Keratinocyte (primary cell): ENCODE measurements at regions not wholly inside any gene's neighbourhood (a gene's known extent, or its start where the extent isn't known, plus 50 kb on each side); places are given as distances from the start of the nearest gene placed in this dataset.

Experiments used
- DNase-seq: peaks from one replicate; pipeline ENCODE4 v3.0.0-alpha.2; 2011; ENCODE audit warnings: low read depth, missing footprints, low spot score
- FAIRE-seq: peaks from 2 replicates; lab custom pipeline; 2011; peaks lifted over from hg19 to GRCh38; lab: Jason Lieb, UNC
- H2AFZ ChIP-seq: 2 replicates; pipeline ENCODE4 v1.6.0; 2012; ENCODE audit warnings: low read length, control low read depth, inconsistent platforms; ENCODE audit not compliant: control insufficient read depth
- H3K27ac ChIP-seq: 2 replicates; pipeline ENCODE4 v1.5.1; 2011; ENCODE audit warnings: low read length; ENCODE audit not compliant: control insufficient read depth, insufficient read depth
- H3K27me3 ChIP-seq: 3 replicates; pipeline ENCODE4 v1.6.0; 2011; ENCODE audit warnings: low read length; ENCODE audit not compliant: control insufficient read depth, insufficient read depth; ENCODE audit errors: extremely low read depth
- H3K36me3 ChIP-seq, 2 experiments: 2 replicates in 1 of 2; 3 replicates in 1 of 2; pipeline ENCODE4 v1.5.1; 2011; ENCODE audit warnings: low read length in 2 of 2, mild to moderate bottlenecking in 1 of 2; ENCODE audit not compliant: control insufficient read depth in 2 of 2, insufficient read depth in 2 of 2; ENCODE audit errors: extremely low read depth in 1 of 2
- H3K4me1 ChIP-seq: 3 replicates; pipeline ENCODE4 v1.5.1; 2011; ENCODE audit warnings: low read length; ENCODE audit not compliant: control insufficient read depth, insufficient read depth; ENCODE audit errors: extremely low read depth
- H3K4me2 ChIP-seq: 3 replicates; pipeline ENCODE4 v1.6.0; 2011; ENCODE audit warnings: low read depth, low read length; ENCODE audit not compliant: control insufficient read depth, insufficient read depth; ENCODE audit errors: extremely low read depth
- H3K4me3 ChIP-seq, 3 experiments: fragments of 200-600 bp in 1 of 3; sonication (generic) in 1 of 3; 2 replicates in 2 of 3; 3 replicates in 1 of 3; pipeline ENCODE4 v1.5.1; 2011 to 2016; ENCODE audit warnings: low read length in 3 of 3, mild to moderate bottlenecking in 3 of 3, control low read depth in 2 of 3, inconsistent platforms in 1 of 3, low read depth in 1 of 3, mixed read lengths in 1 of 3, mixed run types in 1 of 3, moderate library complexity in 1 of 3; ENCODE audit not compliant: control insufficient read depth in 2 of 3, insufficient read depth in 2 of 3; ENCODE audit errors: extremely low read depth in 1 of 3
- H3K79me2 ChIP-seq: 2 replicates; pipeline ENCODE4 v1.6.0; 2012; ENCODE audit warnings: low read length; ENCODE audit not compliant: control insufficient read depth, insufficient read depth
- H3K9ac ChIP-seq: 3 replicates; pipeline ENCODE4 v1.6.0; 2011; ENCODE audit warnings: low read length; ENCODE audit not compliant: control insufficient read depth, insufficient read depth; ENCODE audit errors: extremely low read depth
- H3K9me1 ChIP-seq: 3 replicates; pipeline ENCODE4 v1.6.0; 2011; ENCODE audit warnings: low read length; ENCODE audit not compliant: control insufficient read depth, insufficient read depth; ENCODE audit errors: extremely low read depth
- H3K9me3 ChIP-seq: 2 replicates; pipeline ENCODE4 v1.5.1; 2012; ENCODE audit warnings: low read depth, low read length; ENCODE audit not compliant: control insufficient read depth
- H4K20me1 ChIP-seq: 3 replicates; pipeline ENCODE4 v1.6.0; 2011; ENCODE audit warnings: low read length; ENCODE audit not compliant: control insufficient read depth, insufficient read depth; ENCODE audit errors: extremely low read depth
- EZH2 ChIP-seq: IDR thresholded peaks from one replicate; pipeline ENCODE4 v1.6.1; 2012; ENCODE audit warnings: inconsistent platforms, mild to moderate bottlenecking, low read length, moderate library complexity
- dilution Hi-C: fragments of 300-500 bp; cut with MboI; formaldehyde crosslinking; loops from one replicate; pipeline ENCODE4 v1.7.0; 2020; ENCODE audit warnings: low sequenced_read_pairs; ENCODE audit not compliant: extremely low pct_ligation_motif_present
- TF ChIP-seq, protein P1 (sequence below), 3 experiments: IDR thresholded peaks in 1 of 3; conservative IDR thresholded peaks in 1 of 3; optimal IDR thresholded peaks in 1 of 3; 2 replicates in 2 of 3; 3 replicates in 1 of 3; pipeline versions ENCODE3 to v1.5.1; 2011; ENCODE audit warnings: low read length in 3 of 3, mild to moderate bottlenecking in 3 of 3, moderate library complexity in 2 of 3, control low read depth in 1 of 3, inconsistent platforms in 1 of 3; ENCODE audit not compliant: insufficient read depth in 2 of 3; ENCODE audit errors: extremely low read depth in 1 of 3

GRCh38 chr3:182268711-182269110 is 524.6 kb upstream of the ATP11B start:
- Histone ChIP-seq H3K27me3 (no peaks in the 10 kb centered on the region), H3K36me3 (no peaks in the 10 kb centered on the region), H3K9ac (no peak overlapping the region), H3K27ac (no peak overlapping the region), H4K20me1 (no peaks in the 10 kb centered on the region), H3K4me3 (no peak overlapping the region), H3K4me1 (no peaks in the 10 kb centered on the region), H3K79me2 (no peaks in the 10 kb centered on the region), H3K4me2 (no peak overlapping the region), H2AFZ (no peak overlapping the region), H3K9me3 (no peaks in the 10 kb centered on the region), H3K9me1 (no peaks in the 10 kb centered on the region)
- dilution Hi-C loops = no loop called here
- DNase-seq (no peak), FAIRE-seq (no peak)
- TF ChIP-seq EZH2 = no peak
- TF ChIP-seq, protein P1, sequence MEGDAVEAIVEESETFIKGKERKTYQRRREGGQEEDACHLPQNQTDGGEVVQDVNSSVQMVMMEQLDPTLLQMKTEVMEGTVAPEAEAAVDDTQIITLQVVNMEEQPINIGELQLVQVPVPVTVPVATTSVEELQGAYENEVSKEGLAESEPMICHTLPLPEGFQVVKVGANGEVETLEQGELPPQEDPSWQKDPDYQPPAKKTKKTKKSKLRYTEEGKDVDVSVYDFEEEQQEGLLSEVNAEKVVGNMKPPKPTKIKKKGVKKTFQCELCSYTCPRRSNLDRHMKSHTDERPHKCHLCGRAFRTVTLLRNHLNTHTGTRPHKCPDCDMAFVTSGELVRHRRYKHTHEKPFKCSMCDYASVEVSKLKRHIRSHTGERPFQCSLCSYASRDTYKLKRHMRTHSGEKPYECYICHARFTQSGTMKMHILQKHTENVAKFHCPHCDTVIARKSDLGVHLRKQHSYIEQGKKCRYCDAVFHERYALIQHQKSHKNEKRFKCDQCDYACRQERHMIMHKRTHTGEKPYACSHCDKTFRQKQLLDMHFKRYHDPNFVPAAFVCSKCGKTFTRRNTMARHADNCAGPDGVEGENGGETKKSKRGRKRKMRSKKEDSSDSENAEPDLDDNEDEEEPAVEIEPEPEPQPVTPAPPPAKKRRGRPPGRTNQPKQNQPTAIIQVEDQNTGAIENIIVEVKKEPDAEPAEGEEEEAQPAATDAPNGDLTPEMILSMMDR (optimal IDR thresholded peaks at IDR 0.05 in 1 of 3, IDR thresholded peaks at IDR 0.05 in 1 of 3, conservative IDR thresholded peaks at IDR 0.05 in 1 of 3; ENCODE audit: extremely low read depth in 1 of 3, insufficient read depth in 2 of 3, low read length in 3 of 3) = no peak

GRCh38 chr3:182276512-182276911 is 516.8 kb upstream of the ATP11B start:
- no peaks in the 10 kb centered on the region for H3K36me3 ChIP-seq
- H3K4me1 ChIP-seq = no peaks in the 10 kb centered on the region
- no peak overlapping the region for H3K4me3 ChIP-seq
- H3K9me3 ChIP-seq = no peaks in the 10 kb centered on the region
- no peak overlapping the region for H3K9ac ChIP-seq
- TF ChIP-seq EZH2 = no peak
- TF ChIP-seq, protein P1 (optimal IDR thresholded peaks at IDR 0.05 in 1 of 3, IDR thresholded peaks at IDR 0.05 in 1 of 3, conservative IDR thresholded peaks at IDR 0.05 in 1 of 3; ENCODE audit: extremely low read depth in 1 of 3, insufficient read depth in 2 of 3, low read length in 3 of 3) = no peak
- dilution Hi-C loops = no loop called here
- H3K9me1 ChIP-seq = no peaks in the 10 kb centered on the region
- no peak overlapping the region for H3K27ac ChIP-seq
- H3K4me2 ChIP-seq = no peak overlapping the region
- H3K27me3 ChIP-seq = no peaks in the 10 kb centered on the region
- no peak overlapping the region for H2AFZ ChIP-seq
- FAIRE-seq (no peak), DNase-seq (no peak)
- H3K79me2 ChIP-seq = no peaks in the 10 kb centered on the region
- H4K20me1 ChIP-seq = no peaks in the 10 kb centered on the region
